ENCODE measurements at regions not wholly inside any gene's neighbourhood (a gene's known extent, or its start where the extent isn't known, plus 50 kb on each side); places are given as distances from the start of the nearest gene placed in this dataset.
"Not testable (repeated sequence)": the region's sequence is repeated elsewhere in the genome, so short reads cannot be mapped to it uniquely, and the experiment has no call there.

- TF ChIP-seq CTCF (IDR thresholded peaks at IDR 0.05; ENCODE audit: low read depth, low read length): no peak
- H3K27me3 ChIP-seq (ENCODE audit: control insufficient read depth, insufficient read depth, low read length): no peaks in the 10 kb centered on the region
- ChIA-PET POLR2A (no interaction called here), CTCF (no interaction called here)
- H3K9me3 ChIP-seq (ENCODE audit: control insufficient read depth, insufficient read depth, low read length): no peaks in the 10 kb centered on the region
- H3K4me3 ChIP-seq (ENCODE audit: low read depth, low read length): no peak overlapping the region
- no peak for DNase-seq (ENCODE audit: low read depth, low spot score)
- no peak overlapping the region for H3K27ac ChIP-seq (ENCODE audit: low read depth, low read length)
Measured at GRCh38 chr6:90687775-90688380, 101.0 kb upstream of the MAP3K7 start.

- CTCF ChIA-PET: no interaction called here
- no peak for TF ChIP-seq CTCF (IDR thresholded peaks at IDR 0.05; ENCODE audit: low read depth, low read length)
- POLR2A ChIA-PET: no interaction called here
- Histone ChIP-seq H3K27ac (ENCODE audit: low read depth, low read length) (no peak overlapping the region), H3K4me3 (ENCODE audit: low read depth, low read length) (no peak overlapping the region), H3K9me3 (ENCODE audit: control insufficient read depth, insufficient read depth, low read length) (no peaks in the 10 kb centered on the region), H3K27me3 (ENCODE audit: control insufficient read depth, insufficient read depth, low read length) (no peaks in the 10 kb centered on the region)
- no peak for DNase-seq (ENCODE audit: low read depth, low spot score)
Measured at GRCh38 chr6:90681863-90682262, 95.0 kb upstream of the MAP3K7 start.

- Histone ChIP-seq H3K27me3 (ENCODE audit: control insufficient read depth, insufficient read depth, low read length) (peaks cover 2% of the 10 kb centered on the region), H3K9me3 (ENCODE audit: control insufficient read depth, insufficient read depth, low read length) (no peaks in the 10 kb centered on the region), H3K27ac (ENCODE audit: low read depth, low read length) (no peak overlapping the region), H3K4me3 (ENCODE audit: low read depth, low read length) (no peak overlapping the region)
- CTCF ChIA-PET: no interaction called here
- DNase-seq (ENCODE audit: low read depth, low spot score): no peak
- TF ChIP-seq CTCF (IDR thresholded peaks at IDR 0.05; ENCODE audit: low read depth, low read length): no peak
- POLR2A ChIA-PET: no interaction called here
Measured at GRCh38 chr6:90678049-90678779, 91.3 kb upstream of the MAP3K7 start.

GRCh38 chr6:90677440-90677839 lies 90.6 kb upstream of the MAP3K7 start:
- ChIA-PET CTCF (no interaction called here), POLR2A (no interaction called here)
- no peak for TF ChIP-seq CTCF (IDR thresholded peaks at IDR 0.05; ENCODE audit: low read depth, low read length)
- Histone ChIP-seq H3K27me3 (ENCODE audit: control insufficient read depth, insufficient read depth, low read length) (peaks cover 2% of the 10 kb centered on the region), H3K4me3 (ENCODE audit: low read depth, low read length) (no peak overlapping the region), H3K27ac (ENCODE audit: low read depth, low read length) (no peak overlapping the region), H3K9me3 (ENCODE audit: control insufficient read depth, insufficient read depth, low read length) (no peaks in the 10 kb centered on the region)
- no peak for DNase-seq (ENCODE audit: low read depth, low spot score)

- Histone ChIP-seq H3K27ac (ENCODE audit: low read depth, low read length) (no peak overlapping the region), H3K4me3 (ENCODE audit: low read depth, low read length) (no peak overlapping the region), H3K9me3 (ENCODE audit: control insufficient read depth, insufficient read depth, low read length) (no peaks in the 10 kb centered on the region), H3K27me3 (ENCODE audit: control insufficient read depth, insufficient read depth, low read length) (peaks cover 2% of the 10 kb centered on the region)
- TF ChIP-seq CTCF (IDR thresholded peaks at IDR 0.05; ENCODE audit: low read depth, low read length): no peak
- ChIA-PET POLR2A (no interaction called here), CTCF (no interaction called here)
- no peak for DNase-seq (ENCODE audit: low read depth, low spot score)
Measured at GRCh38 chr6:90676516-90677300, 89.8 kb upstream of the MAP3K7 start.

- POLR2A ChIA-PET; DNase-seq (ENCODE audit: low read depth, low spot score); CTCF ChIA-PET: not testable (repeated sequence)
Measured at GRCh38 chr6:90675107-90675506, 88.2 kb upstream of the MAP3K7 start.

GRCh38 chr6:90674077-90674476 lies 87.2 kb upstream of the MAP3K7 start:
- H3K4me3 ChIP-seq (ENCODE audit: low read depth, low read length); DNase-seq (ENCODE audit: low read depth, low spot score); H3K27ac ChIP-seq (ENCODE audit: low read depth, low read length); POLR2A ChIA-PET; CTCF ChIA-PET; H3K27me3 ChIP-seq (ENCODE audit: control insufficient read depth, insufficient read depth, low read length); H3K9me3 ChIP-seq (ENCODE audit: control insufficient read depth, insufficient read depth, low read length): not testable (repeated sequence)

More at GRCh38 chr6:90675107-90675506, 88.2 kb upstream of the MAP3K7 start:
- not testable (repeated sequence) for H3K9me3 ChIP-seq (ENCODE audit: control insufficient read depth, insufficient read depth, low read length); H3K4me3 ChIP-seq (ENCODE audit: low read depth, low read length); H3K27me3 ChIP-seq (ENCODE audit: control insufficient read depth, insufficient read depth, low read length); H3K27ac ChIP-seq (ENCODE audit: low read depth, low read length)

Data from AG04450 (cell line).